Loucy (cell line): ENCODE measurements at regions not wholly inside any gene's neighbourhood (a gene's known extent, or its start where the extent isn't known, plus 50 kb on each side); places are given as distances from the start of the nearest gene placed in this dataset.

Experiments
- H2AFZ ChIP-seq: fragments of 200-600 bp; sonication (generic); 2 replicates; pipeline ENCODE4 v1.6.0; 2016; ENCODE audit warnings: antibody characterized with exemption, mild to moderate bottlenecking, low read length, moderate library complexity
- H3F3A ChIP-seq: fragments of 200-600 bp; 2 replicates; pipeline ENCODE4 v1.6.0; 2016; ENCODE audit warnings: antibody characterized with exemption, low read depth, mild to moderate bottlenecking
- H3K27me3 ChIP-seq: fragments of 200-600 bp; sonication (generic); 2 replicates; pipeline ENCODE4 v1.6.1; 2014; ENCODE audit warnings: low read length, mild to moderate bottlenecking; ENCODE audit not compliant: insufficient read depth, poor library complexity, severe bottlenecking
- H3K36me3 ChIP-seq: fragments of 200-600 bp; sonication (generic); 2 replicates; pipeline ENCODE4 v1.6.1; 2016; ENCODE audit warnings: low read length; ENCODE audit not compliant: insufficient read depth
- H3K4me1 ChIP-seq: fragments of 200-600 bp; sonication (generic); 2 replicates; pipeline ENCODE4 v1.5.1; 2014; ENCODE audit warnings: low read length, mild to moderate bottlenecking; ENCODE audit not compliant: insufficient read depth, poor library complexity, severe bottlenecking
- H3K4me2 ChIP-seq: fragments of 200-600 bp; sonication (generic); 2 replicates; pipeline ENCODE4 v1.6.0; 2014; ENCODE audit warnings: antibody characterized with exemption, low read length, low read depth, mild to moderate bottlenecking; ENCODE audit not compliant: poor library complexity, severe bottlenecking
- H3K4me3 ChIP-seq: fragments of 200-600 bp; sonication (generic); 2 replicates; pipeline ENCODE4 v1.5.1; 2014; ENCODE audit warnings: low read length, mild to moderate bottlenecking, mixed read lengths; ENCODE audit not compliant: poor library complexity, severe bottlenecking
- H3K79me2 ChIP-seq: fragments of 200-600 bp; sonication (generic); 2 replicates; pipeline ENCODE4 v1.6.1; 2014; ENCODE audit warnings: low read length; ENCODE audit not compliant: insufficient read depth
- H3K9ac ChIP-seq: fragments of 200-600 bp; sonication (generic); 2 replicates; pipeline ENCODE4 v1.6.0; 2014; ENCODE audit warnings: mild to moderate bottlenecking, low read depth, low read length, moderate library complexity; ENCODE audit not compliant: poor library complexity, severe bottlenecking
- H3K9me2 ChIP-seq: fragments of 200-600 bp; sonication (generic); replicated peaks from 2 replicates; pipeline ENCODE4 v1.6.1; 2016; ENCODE audit warnings: low read depth, low read length, mixed read lengths
- H3K9me3 ChIP-seq: fragments of 200-600 bp; sonication (generic); 2 replicates; pipeline ENCODE4 v1.6.1; 2014; ENCODE audit warnings: mild to moderate bottlenecking, antibody characterized with exemption, low read length, low read depth; ENCODE audit not compliant: insufficient read depth
- H4K20me1 ChIP-seq: fragments of 200-600 bp; sonication (generic); 2 replicates; pipeline ENCODE4 v1.6.0; 2014; ENCODE audit warnings: antibody characterized with exemption, low read length, mild to moderate bottlenecking; ENCODE audit not compliant: insufficient read depth, poor library complexity, severe bottlenecking
- EZH2phosphoT487 ChIP-seq: fragments of 200-600 bp; IDR thresholded peaks from 2 replicates; pipeline ENCODE4 v1.6.1; 2018; ENCODE audit warnings: antibody characterized with exemption, mild to moderate bottlenecking, moderate library complexity, borderline replicate concordance
- TF ChIP-seq, protein P1 (sequence below): fragments of 200-600 bp; sonication (generic); conservative IDR thresholded peaks from 2 replicates; pipeline ENCODE4 v1.5.1; 2014; ENCODE audit warnings: mild to moderate bottlenecking, antibody characterized with exemption, low read length

- Histone ChIP-seq H3K9me2 (no peaks in the 10 kb centered on the region), H3K27me3 (no peaks in the 10 kb centered on the region), H3K4me1 (no peaks in the 10 kb centered on the region), H3F3A (no peaks in the 10 kb centered on the region), H3K36me3 (no peaks in the 10 kb centered on the region), H3K4me2 (no peak overlapping the region), H3K9me3 (no peaks in the 10 kb centered on the region), H2AFZ (no peak overlapping the region), H3K4me3 (no peak overlapping the region), H3K79me2 (no peaks in the 10 kb centered on the region), H4K20me1 (no peaks in the 10 kb centered on the region), H3K9ac (no peak overlapping the region)
- TF ChIP-seq, protein P1, sequence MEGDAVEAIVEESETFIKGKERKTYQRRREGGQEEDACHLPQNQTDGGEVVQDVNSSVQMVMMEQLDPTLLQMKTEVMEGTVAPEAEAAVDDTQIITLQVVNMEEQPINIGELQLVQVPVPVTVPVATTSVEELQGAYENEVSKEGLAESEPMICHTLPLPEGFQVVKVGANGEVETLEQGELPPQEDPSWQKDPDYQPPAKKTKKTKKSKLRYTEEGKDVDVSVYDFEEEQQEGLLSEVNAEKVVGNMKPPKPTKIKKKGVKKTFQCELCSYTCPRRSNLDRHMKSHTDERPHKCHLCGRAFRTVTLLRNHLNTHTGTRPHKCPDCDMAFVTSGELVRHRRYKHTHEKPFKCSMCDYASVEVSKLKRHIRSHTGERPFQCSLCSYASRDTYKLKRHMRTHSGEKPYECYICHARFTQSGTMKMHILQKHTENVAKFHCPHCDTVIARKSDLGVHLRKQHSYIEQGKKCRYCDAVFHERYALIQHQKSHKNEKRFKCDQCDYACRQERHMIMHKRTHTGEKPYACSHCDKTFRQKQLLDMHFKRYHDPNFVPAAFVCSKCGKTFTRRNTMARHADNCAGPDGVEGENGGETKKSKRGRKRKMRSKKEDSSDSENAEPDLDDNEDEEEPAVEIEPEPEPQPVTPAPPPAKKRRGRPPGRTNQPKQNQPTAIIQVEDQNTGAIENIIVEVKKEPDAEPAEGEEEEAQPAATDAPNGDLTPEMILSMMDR = no peak
- TF ChIP-seq EZH2phosphoT487 = no peak
Observed at GRCh38 chr14:98347686-98348085, 924.3 kb downstream of the BCL11B start.

DNA sequence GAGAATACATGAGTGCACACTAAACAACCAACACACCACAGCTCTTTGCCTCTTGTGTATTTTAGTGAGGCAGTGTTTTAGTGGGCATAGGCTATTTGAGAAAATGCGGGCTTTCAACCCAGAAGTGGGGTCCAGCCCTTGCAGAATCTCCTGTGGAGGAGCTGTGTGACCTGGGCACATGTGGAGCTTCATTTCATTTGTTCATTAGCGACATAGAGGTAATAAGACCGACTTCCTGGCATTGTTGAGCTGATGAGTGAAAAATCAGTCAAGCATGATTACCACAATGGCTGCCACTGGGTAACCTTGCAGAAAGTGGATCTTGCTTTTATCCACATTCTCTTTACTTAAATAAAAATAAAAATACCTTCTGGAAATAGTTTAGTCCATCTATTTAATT, 923.5 kb downstream of the BCL11B start:
- peak overlapping the region; percentile 29; the same call in 1 of the 2 replicates for H2AFZ ChIP-seq
- no peaks in the 10 kb centered on the region for H3K27me3 ChIP-seq
- no peaks in the 10 kb centered on the region for H3F3A ChIP-seq
- H3K79me2 ChIP-seq = no peaks in the 10 kb centered on the region
- H3K9me2 ChIP-seq = no peaks in the 10 kb centered on the region
- H3K9me3 ChIP-seq = no peaks in the 10 kb centered on the region
- H3K4me1 ChIP-seq = no peaks in the 10 kb centered on the region
- no peaks in the 10 kb centered on the region for H3K36me3 ChIP-seq
- no peaks in the 10 kb centered on the region for H4K20me1 ChIP-seq
- no peak overlapping the region for H3K9ac ChIP-seq
- TF ChIP-seq, protein P1 = no peak
- TF ChIP-seq EZH2phosphoT487 = no peak
- no peak overlapping the region for H3K4me2 ChIP-seq
- H3K4me3 ChIP-seq = no peak overlapping the region

DNA sequence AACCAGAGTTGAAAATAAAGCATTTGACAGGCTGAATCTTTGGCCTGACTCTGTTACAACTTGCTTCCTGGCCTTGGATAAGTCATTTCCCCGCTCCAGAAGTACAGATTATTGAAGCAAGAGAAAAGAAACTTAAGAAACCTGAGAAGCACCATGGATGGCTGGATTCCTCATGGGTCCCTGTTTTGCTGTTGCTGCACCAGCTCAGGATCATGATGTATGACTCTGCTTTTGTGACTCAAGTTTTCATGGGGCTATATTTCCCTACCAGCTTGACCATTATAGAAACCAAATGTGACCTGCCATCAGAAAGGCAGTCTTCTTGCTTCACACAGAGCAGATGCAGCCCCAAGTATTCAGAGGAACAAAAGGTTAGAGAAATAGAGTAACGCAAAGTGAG, 921.8 kb downstream of the BCL11B start:
- Histone ChIP-seq H3K4me2 (no peak overlapping the region), H3K9me3 (no peaks in the 10 kb centered on the region), H3K79me2 (no peaks in the 10 kb centered on the region), H3F3A (no peaks in the 10 kb centered on the region), H3K36me3 (no peaks in the 10 kb centered on the region), H3K9ac (no peak overlapping the region), H2AFZ (no peak overlapping the region), H4K20me1 (no peaks in the 10 kb centered on the region), H3K4me1 (no peaks in the 10 kb centered on the region), H3K9me2 (no peaks in the 10 kb centered on the region), H3K27me3 (no peaks in the 10 kb centered on the region), H3K4me3 (no peak overlapping the region)
- TF ChIP-seq EZH2phosphoT487 = no peak
- TF ChIP-seq, protein P1 = no peak
